Body of pancreas (tissue), 4 donors: ENCODE measurements at regions not wholly inside any gene's neighbourhood (a gene's known extent, or its start where the extent isn't known, plus 50 kb on each side); places are given as distances from the start of the nearest gene placed in this dataset.

Source experiments
- ATAC-seq: fragments of 150-250 bp; one replicate; pipeline ENCODE4 v1.9.1; 2016
- DNase-seq, 4 donors: peaks; one replicate each; pipeline ENCODE4 v3.0.0-alpha.2; 2019
- H3K27ac ChIP-seq, 4 donors: fragments of 200-600 bp; sonication (generic); 1 replicate in 3 of 4; 2 replicates in 1 of 4; pipeline versions ENCODE4 v1.5.1 to v1.6.1; 2016 to 2019; ENCODE audit warnings: mild to moderate bottlenecking in 1 of 4, mixed read lengths in 1 of 4, moderate library complexity in 1 of 4
- H3K27me3 ChIP-seq, 2 donors: fragments of 200-600 bp; sonication (generic); one replicate each; pipeline ENCODE4 v1.6.0; 2016; ENCODE audit warnings: mild to moderate bottlenecking in 1 of 2
- H3K36me3 ChIP-seq, 2 donors: fragments of 200-600 bp; sonication (generic); replicated peaks in 1 of 2; 2 replicates each; pipeline ENCODE4 v1.5.1; 2016; ENCODE audit warnings: low read depth in 2 of 2; ENCODE audit not compliant: insufficient read depth in 1 of 2
- H3K4me1 ChIP-seq: fragments of 200-600 bp; sonication (generic); one replicate; pipeline ENCODE4 v1.6.0; 2016
- H3K4me3 ChIP-seq, 2 donors: fragments of 200-600 bp; sonication (generic); 1 replicate in 1 of 2; 2 replicates in 1 of 2; pipeline ENCODE4 v1.5.1; 2016 to 2019
- H3K9me3 ChIP-seq, 3 donors: fragments of 200-600 bp; sonication (generic); 1 replicate in 2 of 3; 2 replicates in 1 of 3; pipeline ENCODE4 v1.5.1; 2016
- CTCF ChIP-seq, 7 experiments: fragments of 450-650 bp in 4 of 7; fragments of 200-600 bp in 3 of 7; sonication (generic) in 3 of 7; IDR thresholded peaks; one replicate each; pipeline ENCODE4 v1.5.1; 2016 to 2019; ENCODE audit warnings: antibody characterized with exemption in 7 of 7
- POLR2A ChIP-seq, 3 donors: fragments of 450-650 bp; IDR thresholded peaks; one replicate each; pipeline ENCODE4 v1.6.1; 2016; ENCODE audit warnings: antibody characterized with exemption in 3 of 3, mild to moderate bottlenecking in 2 of 3
- WGBS, 2 donors: methylation state at CpG; one replicate each; pipeline ENCODE4 v1.1.5; 2017; 5-methylcytosine and 5-hydroxymethylcytosine counted together
- intact Hi-C: fragments of 100-400 bp; cut with DNase I; formaldehyde crosslinking; loops from one replicate; pipeline ENCODE4 v1.15.1; 2023

GRCh38 chr3:117880638-117881037, 1154.0 kb downstream of the IGSF11 start:
- DNase-seq: no peak
- no peak for ATAC-seq
- intact Hi-C loops: no loop called here
- H3K4me1 ChIP-seq: no peaks in the 10 kb centered on the region
- TF ChIP-seq POLR2A (IDR thresholded peaks at IDR 0.05): no peak
- TF ChIP-seq CTCF (IDR thresholded peaks at IDR 0.05): no peak
- no peaks in the 10 kb centered on the region for H3K36me3 ChIP-seq
- no peaks in the 10 kb centered on the region for H3K9me3 ChIP-seq
- no peak overlapping the region for H3K4me3 ChIP-seq
- H3K27me3 ChIP-seq: no peaks in the 10 kb centered on the region
- 84 to 91% methylated on average over 2 of the region's 2 CpGs for WGBS, 2 donors
- H3K27ac ChIP-seq: no peak overlapping the region

GRCh38 chr3:117881210-117881609, 1153.4 kb downstream of the IGSF11 start:
- ATAC-seq (no peak), DNase-seq (no peak)
- no peaks in the 10 kb centered on the region for H3K9me3 ChIP-seq
- no peaks in the 10 kb centered on the region for H3K27me3 ChIP-seq
- intact Hi-C loops: no loop called here
- H3K4me3 ChIP-seq: no peak overlapping the region
- H3K4me1 ChIP-seq: no peaks in the 10 kb centered on the region
- no peak overlapping the region for H3K27ac ChIP-seq
- 70 to 91% methylated on average over 2 of the region's 2 CpGs for WGBS, 2 donors
- H3K36me3 ChIP-seq: no peaks in the 10 kb centered on the region
- TF ChIP-seq POLR2A (IDR thresholded peaks at IDR 0.05) (no peak), CTCF (IDR thresholded peaks at IDR 0.05) (no peak)

- no peak for ATAC-seq
- whole genome bisulfite sequencing, 2 donors: 16 to 34% methylated on average over 5 of the region's 5 CpGs
- no peaks in the 10 kb centered on the region for H3K4me1 ChIP-seq
Measured at GRCh38 chr3:117885011-117885441, 1149.6 kb downstream of the IGSF11 start.

DNA sequence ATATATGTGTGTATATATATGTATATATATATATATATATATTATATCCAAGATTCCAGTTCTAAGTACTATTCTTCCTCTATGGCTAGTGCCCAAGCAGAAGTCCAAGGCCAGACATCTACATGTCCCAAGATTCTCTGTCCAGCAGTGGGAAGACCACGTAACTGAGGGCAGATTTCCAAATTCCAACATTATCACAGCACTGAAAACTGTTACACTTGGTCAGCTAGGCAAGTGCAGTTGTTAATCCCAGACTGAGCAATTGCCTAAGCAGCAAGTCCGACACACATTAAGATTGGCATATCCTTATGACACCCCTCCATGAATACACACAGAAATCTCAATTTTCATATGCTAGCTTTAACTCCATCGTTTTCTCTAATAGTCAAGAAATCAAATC, 1148.5 kb downstream of the IGSF11 start:
- Histone ChIP-seq H3K4me1 (no peaks in the 10 kb centered on the region), H3K27me3 (no peaks in the 10 kb centered on the region), H3K36me3 (no peaks in the 10 kb centered on the region), H3K27ac (no peak overlapping the region), H3K9me3 (no peaks in the 10 kb centered on the region), H3K4me3 (no peak overlapping the region)
- 71 to 74% methylated on average over 3 of the region's 3 CpGs for WGBS, 2 donors
- intact Hi-C loops: no loop called here
- TF ChIP-seq CTCF (IDR thresholded peaks at IDR 0.05): no peak
- TF ChIP-seq POLR2A (IDR thresholded peaks at IDR 0.05): no peak
- ATAC-seq (no peak), DNase-seq (no peak)

More at GRCh38 chr3:117885011-117885441, 1149.6 kb downstream of the IGSF11 start:
- no peak for TF ChIP-seq POLR2A (IDR thresholded peaks at IDR 0.05)
- Histone ChIP-seq H3K36me3 (no peaks in the 10 kb centered on the region), H3K9me3 (no peaks in the 10 kb centered on the region), H3K27ac (no peak overlapping the region), H3K27me3 (no peaks in the 10 kb centered on the region), H3K4me3 (no peak overlapping the region)
- DNase-seq: no peak
- intact Hi-C loops: no loop called here

- TF ChIP-seq CTCF (IDR thresholded peaks at IDR 0.05): no peak
- no peak for TF ChIP-seq POLR2A (IDR thresholded peaks at IDR 0.05)
- intact Hi-C loops: no loop called here
- Histone ChIP-seq H3K4me1 (no peaks in the 10 kb centered on the region), H3K9me3 (no peaks in the 10 kb centered on the region), H3K4me3 (no peak overlapping the region), H3K27ac (no peak overlapping the region), H3K36me3 (no peaks in the 10 kb centered on the region), H3K27me3 (no peaks in the 10 kb centered on the region)
- DNase-seq: no peak
- no peak for ATAC-seq
- WGBS, 2 donors: 77 to 87% methylated on average over 3 of the region's 3 CpGs
Measured at GRCh38 chr3:117887031-117887430, 1147.6 kb downstream of the IGSF11 start.
